ENCODE measurements at regions not wholly inside any gene's neighbourhood (a gene's known extent, or its start where the extent isn't known, plus 50 kb on each side); places are given as distances from the start of the nearest gene placed in this dataset.
A peak's percentile ranks its signal among the peaks of the same experiment; 100 is the strongest.
"Not testable (repeated sequence)": the region's sequence is repeated elsewhere in the genome, so short reads cannot be mapped to it uniquely, and the experiment has no call there.

DNA sequence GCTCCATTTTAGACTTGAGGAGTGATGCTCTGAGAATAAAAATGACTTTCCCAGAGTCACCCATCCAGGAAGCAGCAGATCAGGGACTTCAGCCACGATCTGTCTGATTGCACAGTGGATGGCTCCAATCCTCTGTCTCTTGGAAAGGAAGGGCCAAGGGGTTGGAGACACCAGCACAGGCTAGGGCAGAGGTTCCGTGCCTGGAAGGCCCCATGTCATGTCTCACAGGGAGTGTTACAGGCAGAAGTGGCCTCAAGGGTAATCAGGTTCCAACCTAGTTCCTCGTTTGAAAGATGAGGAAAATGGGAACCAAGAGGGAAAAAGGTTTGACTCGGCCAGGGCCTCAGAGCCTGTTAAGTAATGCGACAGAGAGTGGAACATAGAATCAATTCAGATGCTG is 160.0 kb downstream of the EFNB1 start:
- no peak for DNase-seq
- intact Hi-C loops (cut with DNase I, micrococcal nuclease) = no loop called here
- no peak for ATAC-seq

GRCh38 chrX:68985135-68985755 is 156.4 kb downstream of the EFNB1 start:
- ATAC-seq (no peak), DNase-seq (no peak)
- intact Hi-C loops (cut with DNase I, micrococcal nuclease) = no loop called here

GRCh38 chrX:68983004-68983857 is 154.4 kb downstream of the EFNB1 start:
- intact Hi-C loops (cut with DNase I, micrococcal nuclease) = no loop called here
- peak; percentile 42 for ATAC-seq
- DNase-seq = no peak

DNA sequence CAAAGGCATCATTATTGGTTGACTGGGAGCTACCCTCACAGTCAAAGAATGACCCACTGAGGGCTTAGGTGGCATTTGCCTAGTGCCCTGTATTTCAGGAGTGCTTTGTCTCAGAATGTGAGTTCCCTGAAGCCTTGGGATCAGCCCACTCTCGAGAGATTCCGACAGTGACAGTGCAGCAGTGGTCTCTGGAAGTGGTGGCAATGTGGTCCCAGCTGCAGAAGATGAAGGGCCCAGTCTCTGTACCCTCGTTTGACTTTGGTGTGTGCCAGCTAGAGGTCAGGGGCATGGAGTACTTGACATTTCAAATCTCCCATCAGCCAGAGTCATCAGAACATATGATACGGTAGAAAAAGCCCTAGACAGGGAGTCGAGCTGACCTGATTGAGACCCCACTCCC is 153.7 kb downstream of the EFNB1 start:
- intact Hi-C loops (cut with DNase I, micrococcal nuclease) = no loop called here

DNA sequence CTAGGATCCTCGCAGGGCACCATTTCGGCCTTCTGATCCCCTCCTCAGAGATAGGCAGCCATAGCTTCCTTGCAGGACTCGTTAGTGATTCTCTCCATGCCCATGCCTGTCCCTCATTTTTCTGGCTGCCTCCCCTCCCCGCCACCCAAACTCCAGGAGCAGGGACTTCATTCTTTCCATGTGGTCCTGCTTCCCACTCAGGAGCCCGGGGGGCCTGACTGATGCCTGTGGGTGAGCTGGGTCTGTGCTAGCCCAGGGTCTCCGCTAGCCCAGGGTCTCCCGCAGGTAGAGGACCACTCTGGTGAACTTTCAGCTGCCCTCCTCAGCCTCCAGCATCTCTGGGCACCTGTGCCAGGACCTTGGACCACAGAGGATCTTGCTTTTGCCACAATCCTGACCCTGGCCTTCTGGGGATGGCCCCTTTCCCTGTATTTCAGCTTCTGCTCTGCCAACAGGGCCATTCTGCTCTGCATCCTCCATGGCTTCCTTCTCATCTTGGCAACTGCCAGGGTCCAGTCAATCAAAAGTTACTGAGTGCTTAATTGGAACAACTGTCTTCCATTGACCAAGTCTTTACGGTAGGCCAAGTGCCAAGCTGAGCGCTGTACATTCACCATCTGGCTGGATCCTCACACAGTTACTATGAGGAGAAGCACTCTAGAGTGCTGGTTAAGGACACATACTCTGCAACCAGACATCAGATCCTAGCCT is 152.2 kb downstream of the EFNB1 start:
- intact Hi-C loops (cut with DNase I, micrococcal nuclease) = no loop called here
- DNase-seq (no peak), ATAC-seq (no peak)

More for the DNA sequence above, 153.7 kb downstream of the EFNB1 start:
- no peak for ATAC-seq
- no peak for DNase-seq

DNA sequence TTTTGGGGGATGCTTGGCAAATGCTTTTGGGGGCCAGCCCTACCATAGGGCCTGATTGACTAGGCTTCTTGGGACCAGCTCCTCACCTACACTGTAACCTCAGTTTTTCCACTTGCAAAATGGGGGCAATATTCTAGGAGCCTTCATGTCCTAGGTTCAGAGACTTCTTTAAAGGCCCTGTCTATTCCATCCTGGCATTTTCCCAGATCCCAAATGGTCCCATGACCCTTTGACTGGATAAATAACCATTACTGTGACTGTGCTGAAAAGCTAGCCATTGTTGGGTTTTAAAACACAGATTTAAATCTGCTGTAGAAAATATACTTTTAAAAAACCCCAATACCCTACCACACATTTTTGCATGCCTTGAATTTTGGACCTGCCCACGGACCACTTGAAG is 149.8 kb downstream of the EFNB1 start:
- no peak for DNase-seq
- ATAC-seq = no peak
- intact Hi-C loops (cut with DNase I, micrococcal nuclease) = no loop called here

DNA sequence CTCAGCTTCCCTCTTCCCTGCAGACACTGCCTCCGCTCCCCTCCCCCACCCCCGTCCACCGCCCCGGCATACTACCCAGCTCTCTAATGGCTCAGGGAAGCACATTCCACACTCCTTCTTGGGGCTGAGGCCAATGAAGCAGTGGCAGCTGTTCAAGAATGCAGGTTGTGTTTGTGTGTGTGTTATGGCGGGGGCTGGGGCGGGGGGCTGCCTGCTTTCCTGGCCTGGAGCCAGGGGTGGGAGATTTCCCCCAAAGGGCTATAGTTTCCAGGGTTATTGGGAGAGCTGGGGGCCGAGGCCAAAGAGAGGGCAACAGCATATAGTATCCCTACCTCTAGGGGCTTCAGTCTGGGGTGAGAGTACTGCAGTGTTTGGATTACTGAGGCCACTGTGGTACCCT is 149.4 kb downstream of the EFNB1 start:
- intact Hi-C loops (cut with DNase I, micrococcal nuclease) = no loop called here
- ATAC-seq (peak; percentile 42), DNase-seq (no peak)

GRCh38 chrX:68953331-68953730 is 124.5 kb downstream of the EFNB1 start:
- ATAC-seq (no peak), DNase-seq (no peak)
- intact Hi-C loops (cut with DNase I, micrococcal nuclease) = no loop called here

DNA sequence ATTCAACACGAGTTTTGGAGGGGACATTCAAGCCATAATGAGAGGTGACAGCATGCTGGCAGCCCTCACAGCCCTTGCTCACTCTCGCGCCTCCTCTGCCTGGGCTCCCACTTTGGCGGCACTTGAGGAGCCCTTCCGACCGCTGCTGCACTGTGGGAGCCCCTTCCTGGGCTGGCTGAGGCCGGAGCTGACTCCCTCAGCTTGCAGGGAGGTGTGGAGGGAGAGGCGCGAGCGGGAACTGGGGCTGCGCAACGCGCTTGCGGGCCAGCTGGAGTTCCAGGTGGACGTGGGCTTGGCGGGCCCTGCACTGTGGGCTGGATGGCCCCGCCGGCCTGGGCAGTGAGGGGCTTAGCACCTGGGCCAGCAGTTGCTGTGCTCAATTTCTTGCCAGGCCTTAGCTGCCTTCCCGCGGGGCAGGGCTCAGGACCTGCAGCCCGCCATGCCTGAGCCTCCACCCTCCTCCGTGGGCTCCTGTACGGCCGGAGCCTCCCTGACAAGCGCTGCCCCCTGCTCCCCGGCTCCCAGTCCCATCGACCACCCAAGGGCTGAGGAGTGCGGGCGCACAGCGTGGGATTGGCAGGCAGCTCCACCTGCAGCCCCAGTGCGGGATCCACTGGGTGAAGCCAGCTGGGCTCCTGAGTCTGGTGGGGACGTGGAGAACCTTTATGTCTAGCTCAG is 123.3 kb downstream of the EFNB1 start:
- intact Hi-C loops (cut with DNase I, micrococcal nuclease); DNase-seq; ATAC-seq: not testable (repeated sequence)

GRCh38 chrX:68950937-68951336 is 122.1 kb downstream of the EFNB1 start:
- DNase-seq (no peak), ATAC-seq (no peak)
- intact Hi-C loops (cut with DNase I, micrococcal nuclease) = no loop called here

DNA sequence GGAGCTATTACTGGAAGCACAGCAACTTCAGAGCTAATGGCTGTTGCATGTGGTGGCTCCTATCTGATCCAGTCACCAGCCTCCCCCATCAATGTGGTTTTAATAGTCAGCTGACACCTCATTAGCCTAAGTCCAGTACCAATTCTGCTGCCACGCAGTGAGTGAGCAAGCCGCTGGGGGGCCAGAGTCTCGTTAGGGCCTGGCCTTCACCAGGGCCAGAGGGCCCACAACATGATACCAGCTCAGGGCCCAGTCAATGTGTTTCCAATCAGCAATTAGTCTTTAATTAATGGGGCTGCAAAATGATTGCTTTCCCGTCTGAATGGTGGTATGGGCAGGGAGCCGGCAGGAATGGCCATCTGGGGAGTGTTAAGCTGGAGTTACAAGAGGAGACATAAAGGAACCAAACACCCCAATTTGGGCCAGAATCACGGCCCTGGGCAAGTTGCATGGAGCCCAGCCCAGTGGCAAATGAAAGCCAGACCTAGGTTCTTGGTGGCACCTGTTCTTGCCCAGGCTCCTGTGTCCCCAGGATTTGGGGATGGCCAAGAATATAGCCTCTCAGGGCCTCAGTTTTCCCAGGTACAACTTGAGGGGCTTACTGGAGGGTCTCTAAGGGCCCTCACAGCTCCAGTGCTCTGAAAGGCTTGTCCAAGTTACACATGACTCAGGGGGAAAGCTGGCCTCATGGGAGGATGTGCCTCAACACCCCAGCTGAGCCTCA is 119.2 kb downstream of the EFNB1 start:
- intact Hi-C loops (cut with DNase I, micrococcal nuclease) = no loop called here
- ATAC-seq = no peak
- no peak for DNase-seq

DNA sequence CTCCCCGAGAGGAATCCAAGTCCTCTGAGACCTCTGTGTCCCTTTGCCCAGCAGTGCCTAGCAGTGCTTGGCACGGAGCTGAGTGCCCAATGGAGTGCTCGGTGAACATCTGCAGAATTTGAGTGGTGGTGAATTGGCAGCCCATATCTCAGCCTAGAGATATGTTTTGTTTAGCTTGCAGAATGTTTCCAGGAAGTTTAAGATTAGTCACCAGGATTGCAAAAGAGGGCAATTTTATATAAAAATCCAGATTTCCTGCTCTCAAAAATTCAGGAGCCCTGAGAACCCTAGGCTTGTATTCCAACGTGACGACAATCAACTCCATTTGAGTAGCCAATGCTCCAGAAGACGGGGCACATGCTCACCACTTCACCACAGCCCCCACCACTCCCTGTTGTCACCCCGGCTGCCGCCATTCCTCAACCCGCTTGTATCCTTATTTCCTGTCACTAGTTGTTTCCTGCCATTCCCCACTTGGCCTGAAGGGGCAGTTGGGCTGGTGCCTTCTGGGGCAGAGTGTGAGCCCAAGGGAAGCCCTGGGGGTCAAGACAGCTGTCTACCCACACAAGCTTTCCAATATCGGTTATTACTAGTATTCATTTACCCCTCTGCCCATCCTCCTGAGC is 116.9 kb downstream of the EFNB1 start:
- no peak for DNase-seq
- peak; percentile 25 for ATAC-seq
- intact Hi-C loops (cut with DNase I, micrococcal nuclease) = no loop called here

- ATAC-seq = no peak
- intact Hi-C loops (cut with DNase I, micrococcal nuclease) = no loop called here
- DNase-seq = no peak
These were observed 116.3 kb downstream of the EFNB1 start for GRCh38 chrX:68945081-68945602.

GRCh38 chrX:68944211-68944610 is 115.4 kb downstream of the EFNB1 start:
- ATAC-seq (no peak), DNase-seq (no peak)
- intact Hi-C loops (cut with DNase I, micrococcal nuclease) = no loop called here

DNA sequence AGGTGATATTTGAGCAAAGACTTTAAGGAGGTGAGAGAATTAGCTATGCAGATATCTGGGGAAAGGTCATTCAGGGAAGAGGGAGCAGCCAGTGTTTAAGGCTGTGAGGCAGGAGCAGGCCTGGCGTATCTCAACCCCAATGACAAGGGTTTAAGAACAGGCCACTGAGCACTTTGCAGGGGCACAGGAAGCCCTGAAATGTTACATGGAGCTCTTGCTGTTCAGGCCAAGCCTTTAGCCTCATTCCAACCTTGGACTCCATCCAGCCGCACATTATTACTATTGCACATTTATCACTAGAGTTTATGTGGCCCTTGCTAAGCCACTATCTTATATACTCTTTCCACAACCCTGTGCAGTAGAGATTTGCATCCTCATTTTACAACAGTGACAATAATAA is 114.0 kb downstream of the EFNB1 start:
- ATAC-seq = peak; percentile 39
- intact Hi-C loops (cut with DNase I, micrococcal nuclease) = no loop called here
- no peak for DNase-seq

DNA sequence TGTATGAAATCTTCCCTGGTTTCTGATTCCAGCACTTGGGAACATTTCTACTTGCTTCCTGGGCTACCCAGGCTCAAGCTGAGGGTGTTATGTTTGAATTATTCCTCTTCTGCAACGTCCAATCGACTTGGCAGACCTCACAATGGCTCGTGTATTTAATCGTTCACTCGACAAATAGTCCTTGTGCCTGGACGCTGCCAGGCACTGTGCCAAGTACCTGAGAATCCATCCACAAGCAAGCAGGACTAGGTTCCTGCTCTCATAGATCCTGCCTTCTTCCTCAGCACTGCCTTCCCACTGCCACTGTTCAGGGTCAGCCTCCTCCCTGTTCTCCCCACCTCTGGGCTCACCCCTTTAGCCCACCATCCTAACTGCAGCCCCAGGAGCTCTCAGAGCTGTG is 113.3 kb downstream of the EFNB1 start:
- peak; percentile 48 for ATAC-seq
- peak in 1 of 2 donors; percentile 17 for DNase-seq
- intact Hi-C loops (cut with DNase I, micrococcal nuclease) = no loop called here

DNA sequence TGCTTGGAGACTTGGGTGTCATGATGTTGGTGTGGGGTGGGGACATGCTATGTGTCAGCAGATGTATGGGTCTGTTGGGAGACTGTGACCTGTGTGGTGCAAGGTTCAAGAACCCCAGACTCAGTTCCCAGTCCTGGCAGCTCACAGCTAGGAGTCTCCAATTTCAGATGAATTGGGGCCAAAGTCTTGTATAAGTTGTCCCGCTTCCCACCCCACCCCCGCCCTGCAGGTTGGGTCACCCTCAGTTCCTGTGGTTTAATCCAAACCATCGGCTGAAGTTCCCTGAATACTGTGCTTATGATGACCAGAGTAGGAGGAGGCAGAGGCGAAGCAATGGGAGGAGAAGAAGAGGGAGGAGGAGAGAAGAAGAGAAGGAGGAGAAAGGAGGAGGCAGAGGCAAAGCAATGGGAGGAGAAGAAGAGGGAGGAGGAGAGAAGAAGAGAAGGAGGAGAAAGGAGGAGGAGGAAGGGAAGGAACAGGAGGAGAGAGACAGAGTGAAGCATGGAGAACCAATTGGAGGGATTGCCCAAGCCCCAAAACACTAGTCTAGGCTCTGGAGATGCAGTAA is 112.6 kb downstream of the EFNB1 start:
- intact Hi-C loops (cut with DNase I, micrococcal nuclease) = no loop called here
- DNase-seq (no peak), ATAC-seq (peak; percentile 48)

DNA sequence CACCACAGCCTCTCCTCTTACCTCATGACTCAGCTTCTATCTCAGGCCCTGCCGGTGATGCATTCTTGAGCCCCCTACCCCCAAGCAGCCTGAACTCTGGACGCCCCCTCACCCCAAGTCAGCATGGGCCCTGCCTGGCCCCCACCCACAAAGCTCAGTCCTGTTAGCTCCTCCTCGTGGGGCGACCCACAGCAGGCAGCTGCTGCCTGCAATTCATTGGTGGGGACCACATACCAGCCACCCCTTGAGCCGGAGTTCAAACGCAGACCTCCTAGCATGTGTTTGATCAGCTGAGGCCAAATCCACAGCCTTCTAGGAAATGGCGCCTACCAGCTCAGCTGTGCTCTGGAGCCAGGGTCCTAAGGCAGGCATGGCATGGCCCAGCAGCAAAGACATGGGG is 111.8 kb downstream of the EFNB1 start:
- DNase-seq (no peak), ATAC-seq (no peak)
- intact Hi-C loops (cut with DNase I, micrococcal nuclease) = no loop called here
